Neural progenitor cell (in vitro differentiated cells): ENCODE measurements at regions not wholly inside any gene's neighbourhood (a gene's known extent, or its start where the extent isn't known, plus 50 kb on each side); places are given as distances from the start of the nearest gene placed in this dataset.

Experiments
- CTCF ChIP-seq: fragments of 200-600 bp; sonication (generic); IDR thresholded peaks from 2 replicates; pipeline ENCODE4 v1.5.1; 2017; ENCODE audit warnings: antibody characterized with exemption, mild to moderate bottlenecking
- EZH2 ChIP-seq: fragments of 200-600 bp; sonication (generic); IDR thresholded peaks from 2 replicates; pipeline ENCODE4 v1.6.1; 2017; ENCODE audit warnings: antibody characterized with exemption, mild to moderate bottlenecking, moderate library complexity

- TF ChIP-seq CTCF (no peak), EZH2 (no peak)
Observed at GRCh38 chrX:20803971-20804370, 537.3 kb upstream of the RPS6KA3 start.
